GM23248 (cell line): ENCODE measurements at regions not wholly inside any gene's neighbourhood (a gene's known extent, or its start where the extent isn't known, plus 50 kb on each side); places are given as distances from the start of the nearest gene placed in this dataset.

Experiments used
- EZH2 ChIP-seq: fragments of 200-600 bp; sonication (generic); IDR thresholded peaks from 2 replicates; pipeline ENCODE4 v1.6.1; 2018; ENCODE audit warnings: antibody characterized with exemption, mild to moderate bottlenecking; ENCODE audit not compliant: insufficient read depth, poor library complexity, severe bottlenecking
- EZH2phosphoT487 ChIP-seq: fragments of 200-600 bp; sonication (generic); IDR thresholded peaks from 2 replicates; pipeline ENCODE4 v1.6.1; 2018; ENCODE audit warnings: antibody characterized with exemption, moderate library complexity, mild to moderate bottlenecking, low read depth; ENCODE audit not compliant: insufficient read depth

DNA sequence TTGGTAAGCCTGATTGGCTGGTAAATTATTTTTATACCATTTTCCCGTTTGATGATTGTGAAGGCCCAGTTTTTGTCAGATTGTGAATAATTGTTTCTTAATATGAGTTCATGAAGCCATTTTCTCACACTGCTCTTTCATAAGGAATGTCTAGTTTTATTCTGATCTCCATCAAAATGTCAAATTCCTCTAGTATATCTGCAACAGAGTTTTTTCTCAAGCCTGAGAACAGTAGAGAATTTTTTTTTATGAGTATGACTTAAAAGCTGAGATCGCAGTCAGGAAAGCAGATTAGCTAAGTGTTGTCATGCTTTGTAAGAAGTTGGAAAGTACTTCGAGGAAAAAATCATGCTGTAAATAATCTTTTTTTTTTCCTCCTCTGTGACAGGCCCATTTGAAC, 484.9 kb upstream of the ATP2B1 start:
- TF ChIP-seq EZH2 (no peak), EZH2phosphoT487 (no peak)
